Type B pancreatic cell (in vitro differentiated cells): ENCODE measurements at regions not wholly inside any gene's neighbourhood (a gene's known extent, or its start where the extent isn't known, plus 50 kb on each side); places are given as distances from the start of the nearest gene placed in this dataset.

Experiments
- DNase-seq: peaks from one replicate; pipeline ENCODE4 v3.0.0; 2021; ENCODE audit warnings: mixed read lengths; ENCODE audit not compliant: unreplicated experiment; ENCODE audit errors: extremely low spot score
- H3K27ac Mint-ChIP-seq: 2 replicates; pipeline ENCODE4 v1.8.0; 2021; ENCODE audit warnings: mild to moderate bottlenecking, mixed read lengths
- H3K27me3 Mint-ChIP-seq: 2 replicates; pipeline ENCODE4 v1.8.0; 2021; ENCODE audit warnings: mixed read lengths
- H3K36me3 Mint-ChIP-seq: 2 replicates; pipeline ENCODE4 v1.8.0; 2021; ENCODE audit warnings: mixed read lengths
- H3K4me1 Mint-ChIP-seq: one replicate; pipeline ENCODE4 v1.8.0; 2021; ENCODE audit warnings: mixed read lengths; ENCODE audit not compliant: unreplicated experiment
- H3K4me3 Mint-ChIP-seq: 2 replicates; pipeline ENCODE4 v1.8.0; 2021; ENCODE audit warnings: mild to moderate bottlenecking, mixed read lengths
- H3K9me3 Mint-ChIP-seq: 2 replicates; pipeline ENCODE4 v1.8.0; 2021; ENCODE audit warnings: mixed read lengths
- TF ChIP-seq, protein P1 (sequence below): fragments of 200-600 bp; sonication (generic); conservative IDR thresholded peaks from 2 replicates; pipeline ENCODE4 v1.5.0; 2021; ENCODE audit warnings: antibody characterized with exemption, mild to moderate bottlenecking

DNA sequence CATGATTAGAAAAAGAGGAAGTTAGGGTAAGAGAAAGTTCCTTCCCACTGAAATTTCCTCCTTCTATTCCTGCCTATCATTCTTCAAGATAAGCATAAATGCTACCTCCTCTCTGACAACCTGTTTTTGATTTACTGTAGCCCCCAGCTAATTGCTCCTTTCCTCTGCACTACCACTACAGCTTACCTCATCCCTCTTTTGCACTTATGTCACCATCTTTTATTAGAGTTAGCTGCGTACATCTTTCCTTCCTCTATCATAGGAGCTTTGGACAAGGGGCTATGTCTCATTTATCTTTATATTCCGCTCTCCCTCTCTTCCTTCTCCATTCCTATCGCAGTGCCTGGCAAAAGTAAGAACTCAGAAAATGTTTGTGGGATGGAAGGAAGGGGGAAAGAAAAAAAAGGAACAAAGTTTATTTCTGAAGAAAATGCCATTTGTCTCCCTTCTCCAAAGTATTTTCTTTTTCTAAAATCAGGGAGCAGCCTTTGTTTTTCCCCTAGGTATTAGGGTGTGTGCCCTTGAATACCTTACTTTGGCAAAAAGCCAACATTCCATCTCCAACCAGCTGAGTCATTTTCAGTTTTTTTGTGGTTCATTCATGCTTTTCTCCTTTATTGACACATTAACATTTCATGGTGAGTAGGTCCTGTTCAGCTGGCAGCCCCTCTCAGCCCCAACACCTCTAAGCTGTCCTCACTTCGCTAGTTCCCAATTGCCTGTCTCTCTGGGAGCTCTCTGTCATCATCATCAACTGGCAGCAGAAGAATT is 87.6 kb upstream of the SOX2 start:
- H3K27me3 Mint-ChIP-seq = no peaks in the 10 kb centered on the region
- peaks cover 15% of the 10 kb centered on the region for H3K4me1 Mint-ChIP-seq
- TF ChIP-seq, protein P1, sequence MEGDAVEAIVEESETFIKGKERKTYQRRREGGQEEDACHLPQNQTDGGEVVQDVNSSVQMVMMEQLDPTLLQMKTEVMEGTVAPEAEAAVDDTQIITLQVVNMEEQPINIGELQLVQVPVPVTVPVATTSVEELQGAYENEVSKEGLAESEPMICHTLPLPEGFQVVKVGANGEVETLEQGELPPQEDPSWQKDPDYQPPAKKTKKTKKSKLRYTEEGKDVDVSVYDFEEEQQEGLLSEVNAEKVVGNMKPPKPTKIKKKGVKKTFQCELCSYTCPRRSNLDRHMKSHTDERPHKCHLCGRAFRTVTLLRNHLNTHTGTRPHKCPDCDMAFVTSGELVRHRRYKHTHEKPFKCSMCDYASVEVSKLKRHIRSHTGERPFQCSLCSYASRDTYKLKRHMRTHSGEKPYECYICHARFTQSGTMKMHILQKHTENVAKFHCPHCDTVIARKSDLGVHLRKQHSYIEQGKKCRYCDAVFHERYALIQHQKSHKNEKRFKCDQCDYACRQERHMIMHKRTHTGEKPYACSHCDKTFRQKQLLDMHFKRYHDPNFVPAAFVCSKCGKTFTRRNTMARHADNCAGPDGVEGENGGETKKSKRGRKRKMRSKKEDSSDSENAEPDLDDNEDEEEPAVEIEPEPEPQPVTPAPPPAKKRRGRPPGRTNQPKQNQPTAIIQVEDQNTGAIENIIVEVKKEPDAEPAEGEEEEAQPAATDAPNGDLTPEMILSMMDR = no peak
- H3K27ac Mint-ChIP-seq = peak overlapping the region; percentile 85
- DNase-seq = no peak
- H3K4me3 Mint-ChIP-seq = peak overlapping the region; percentile 59
- H3K36me3 Mint-ChIP-seq = no peaks in the 10 kb centered on the region
- H3K9me3 Mint-ChIP-seq = no peaks in the 10 kb centered on the region

DNA sequence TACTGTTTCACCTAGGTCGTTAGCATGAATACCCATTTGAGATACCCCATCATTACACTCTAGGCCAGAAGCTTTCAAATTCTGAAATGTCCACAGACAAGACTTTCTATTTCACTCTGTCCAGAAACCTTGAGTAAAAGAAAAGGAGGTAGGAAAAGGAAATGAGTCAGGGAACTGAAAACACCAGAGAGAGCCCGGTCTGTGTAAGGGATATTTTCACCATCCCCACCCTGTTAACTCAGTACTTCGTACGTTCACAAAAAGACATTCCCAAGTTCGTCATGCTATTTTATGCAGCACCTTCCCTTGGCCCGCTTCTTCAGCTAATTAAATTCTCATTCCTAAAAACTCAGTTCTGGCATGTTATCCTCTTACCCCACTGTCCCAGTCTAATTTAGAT is 89.4 kb upstream of the SOX2 start:
- H3K36me3 Mint-ChIP-seq = no peaks in the 10 kb centered on the region
- TF ChIP-seq, protein P1 = no peak
- no peaks in the 10 kb centered on the region for H3K27me3 Mint-ChIP-seq
- DNase-seq = no peak
- H3K27ac Mint-ChIP-seq = no peak overlapping the region
- no peaks in the 10 kb centered on the region for H3K9me3 Mint-ChIP-seq
- H3K4me1 Mint-ChIP-seq = peaks cover 14% of the 10 kb centered on the region
- no peak overlapping the region for H3K4me3 Mint-ChIP-seq

DNA sequence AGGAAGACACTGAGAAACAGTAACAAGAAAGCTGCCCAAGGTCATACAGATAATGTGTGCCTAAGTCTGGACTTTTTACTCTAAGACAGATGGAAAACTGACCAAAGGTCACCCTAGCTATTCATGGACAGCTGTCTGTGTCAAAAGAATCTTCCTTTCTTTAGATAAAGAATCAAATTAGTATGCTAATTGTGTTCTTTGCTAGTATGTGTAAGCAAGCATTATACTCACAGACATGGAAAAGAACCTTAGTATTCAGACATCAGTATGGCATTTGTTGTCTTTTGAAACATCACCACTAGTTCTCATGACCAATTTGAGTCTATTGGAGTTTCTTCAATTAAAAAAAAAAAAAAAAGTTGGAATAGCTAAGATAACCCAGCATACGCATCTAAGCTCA is 91.8 kb upstream of the SOX2 start:
- Mint-ChIP-seq H3K27ac (no peak overlapping the region), H3K4me1 (peaks cover 8% of the 10 kb centered on the region), H3K27me3 (peaks cover under 1% of the 10 kb centered on the region), H3K9me3 (no peaks in the 10 kb centered on the region), H3K4me3 (no peak overlapping the region), H3K36me3 (no peaks in the 10 kb centered on the region)
- TF ChIP-seq, protein P1 = no peak
- DNase-seq = no peak

DNA sequence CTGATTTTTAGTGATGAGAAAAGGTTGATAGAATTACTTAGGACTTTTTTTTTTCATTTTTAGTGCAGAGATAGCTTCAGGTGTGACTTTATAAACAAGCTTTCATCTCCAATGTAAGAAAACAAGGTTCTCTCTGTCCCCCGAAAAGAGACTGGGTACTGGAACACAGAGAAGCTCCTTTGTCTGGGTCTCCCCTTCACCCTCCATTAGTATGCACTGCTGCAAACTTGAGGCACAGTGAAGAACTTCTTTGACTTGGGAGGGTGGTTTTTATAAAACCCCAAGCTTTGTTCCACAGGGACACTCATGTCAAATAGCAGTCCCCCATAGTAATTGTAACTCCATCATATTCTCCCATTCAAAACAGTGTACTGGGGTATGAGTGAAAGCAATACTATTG is 93.5 kb upstream of the SOX2 start:
- no peaks in the 10 kb centered on the region for H3K9me3 Mint-ChIP-seq
- no peak overlapping the region for H3K27ac Mint-ChIP-seq
- TF ChIP-seq, protein P1 = no peak
- peaks cover 3% of the 10 kb centered on the region for H3K27me3 Mint-ChIP-seq
- no peaks in the 10 kb centered on the region for H3K36me3 Mint-ChIP-seq
- H3K4me1 Mint-ChIP-seq = no peaks in the 10 kb centered on the region
- DNase-seq = no peak
- H3K4me3 Mint-ChIP-seq = no peak overlapping the region

DNA sequence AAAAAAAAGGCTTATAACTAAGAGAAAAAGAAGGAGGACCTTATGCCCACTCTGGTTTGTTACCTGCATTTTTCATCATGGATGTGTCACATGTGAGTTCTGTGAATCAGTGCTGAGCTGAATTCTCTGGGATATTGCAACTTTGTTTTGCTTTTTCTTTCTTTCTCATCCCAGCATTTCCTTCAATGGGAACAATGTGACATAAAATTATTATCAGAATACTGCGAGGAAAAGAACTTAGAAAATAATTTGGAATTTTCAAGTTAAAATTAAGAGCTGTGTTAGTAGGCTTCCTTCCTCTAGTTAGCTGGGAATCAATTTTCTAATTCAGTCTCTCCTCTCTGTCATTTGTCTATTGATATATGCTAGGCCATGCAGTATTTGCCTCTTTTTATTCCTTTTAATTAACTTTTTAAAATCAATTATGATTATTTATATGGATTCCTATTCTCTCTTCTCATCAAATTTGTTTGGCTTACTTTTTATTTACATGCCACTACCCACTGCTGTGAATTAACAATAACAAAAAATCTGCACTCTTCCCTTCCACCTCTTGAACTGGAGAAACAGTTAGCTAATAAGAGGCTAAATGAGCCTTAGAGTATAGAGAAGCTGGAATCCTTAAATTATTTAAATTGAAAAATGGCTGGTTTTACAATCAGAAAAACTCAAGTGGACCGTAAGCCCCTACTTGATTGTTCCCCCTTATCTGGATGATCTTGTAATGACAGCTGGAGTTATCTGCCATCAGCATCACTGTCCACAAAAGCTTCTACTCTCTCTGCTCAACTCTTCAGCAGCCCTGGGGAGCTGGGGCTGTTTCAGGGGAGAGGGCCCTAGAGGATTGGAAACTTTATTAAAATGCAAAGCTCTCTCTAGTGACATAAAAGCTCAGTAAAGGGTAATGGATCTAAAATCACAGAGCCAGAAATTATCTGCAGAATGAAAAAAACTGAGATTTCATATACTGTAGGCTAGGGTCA is 95.3 kb upstream of the SOX2 start:
- H3K27me3 Mint-ChIP-seq = peaks cover 3% of the 10 kb centered on the region

More for the DNA sequence above, 95.3 kb upstream of the SOX2 start:
- Mint-ChIP-seq H3K36me3 (no peaks in the 10 kb centered on the region), H3K4me1 (no peaks in the 10 kb centered on the region), H3K27ac (no peak overlapping the region), H3K9me3 (no peaks in the 10 kb centered on the region), H3K4me3 (no peak overlapping the region)
- TF ChIP-seq, protein P1 = no peak
- no peak for DNase-seq
